B cell (primary cell): ENCODE measurements at regions not wholly inside any gene's neighbourhood (a gene's known extent, or its start where the extent isn't known, plus 50 kb on each side); places are given as distances from the start of the nearest gene placed in this dataset.
"Not testable (repeated sequence)": the region's sequence is repeated elsewhere in the genome, so short reads cannot be mapped to it uniquely, and the experiment has no call there.

ENCODE experiments used
- EZH2 ChIP-seq: IDR thresholded peaks from 2 replicates; pipeline ENCODE4 v1.6.1; 2012; ENCODE audit warnings: borderline replicate concordance, low read depth, mild to moderate bottlenecking, moderate library complexity, low read length; ENCODE audit not compliant: insufficient read depth, poor library complexity, severe bottlenecking
- TF ChIP-seq, protein P1 (sequence below): fragments of 200-600 bp; IDR thresholded peaks from one replicate; pipeline ENCODE4 v1.8.0; 2022; ENCODE audit warnings: antibody characterized with exemption, mild to moderate bottlenecking

DNA sequence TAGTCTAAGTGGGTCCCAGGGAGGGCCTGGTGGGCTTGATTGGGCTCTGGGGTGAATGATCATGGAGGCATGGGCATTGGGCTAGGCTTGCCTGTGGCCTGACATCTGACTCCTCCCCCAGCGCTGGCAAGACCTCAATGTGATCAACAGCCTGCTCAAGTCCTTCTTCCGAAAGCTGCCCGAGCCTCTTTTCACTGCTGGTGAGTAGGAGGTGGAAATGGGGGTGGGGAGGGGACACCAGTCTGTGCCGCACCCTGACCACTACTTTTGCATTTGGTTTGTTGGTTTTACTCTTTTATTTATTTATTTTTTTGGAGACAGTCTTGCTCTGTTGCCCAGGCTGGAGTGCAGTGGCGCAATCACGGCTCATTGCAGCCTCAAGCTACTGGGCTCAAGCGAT lies 116.7 kb downstream of the ZNF267 start:
- TF ChIP-seq, protein P1, sequence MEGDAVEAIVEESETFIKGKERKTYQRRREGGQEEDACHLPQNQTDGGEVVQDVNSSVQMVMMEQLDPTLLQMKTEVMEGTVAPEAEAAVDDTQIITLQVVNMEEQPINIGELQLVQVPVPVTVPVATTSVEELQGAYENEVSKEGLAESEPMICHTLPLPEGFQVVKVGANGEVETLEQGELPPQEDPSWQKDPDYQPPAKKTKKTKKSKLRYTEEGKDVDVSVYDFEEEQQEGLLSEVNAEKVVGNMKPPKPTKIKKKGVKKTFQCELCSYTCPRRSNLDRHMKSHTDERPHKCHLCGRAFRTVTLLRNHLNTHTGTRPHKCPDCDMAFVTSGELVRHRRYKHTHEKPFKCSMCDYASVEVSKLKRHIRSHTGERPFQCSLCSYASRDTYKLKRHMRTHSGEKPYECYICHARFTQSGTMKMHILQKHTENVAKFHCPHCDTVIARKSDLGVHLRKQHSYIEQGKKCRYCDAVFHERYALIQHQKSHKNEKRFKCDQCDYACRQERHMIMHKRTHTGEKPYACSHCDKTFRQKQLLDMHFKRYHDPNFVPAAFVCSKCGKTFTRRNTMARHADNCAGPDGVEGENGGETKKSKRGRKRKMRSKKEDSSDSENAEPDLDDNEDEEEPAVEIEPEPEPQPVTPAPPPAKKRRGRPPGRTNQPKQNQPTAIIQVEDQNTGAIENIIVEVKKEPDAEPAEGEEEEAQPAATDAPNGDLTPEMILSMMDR: not testable (repeated sequence)
- TF ChIP-seq EZH2: not testable (repeated sequence)
